ENCODE measurements at regions not wholly inside any gene's neighbourhood (a gene's known extent, or its start where the extent isn't known, plus 50 kb on each side); places are given as distances from the start of the nearest gene placed in this dataset.
A peak's percentile ranks its signal among the peaks of the same experiment; 100 is the strongest.

GRCh38 chr3:73215901-73216300 lies 154.4 kb downstream of the EBLN2 start:
- H3K27ac ChIP-seq (ENCODE audit: low read depth, low read length) = no peak overlapping the region
- H3K4me3 ChIP-seq (ENCODE audit: low read depth, low read length) = no peak overlapping the region
- WGBS (ENCODE audit: insufficient coverage) = no CpG with 5 or more reads among the region's 4 CpGs
- no peaks in the 10 kb centered on the region for H3K36me3 ChIP-seq (ENCODE audit: control insufficient read depth, insufficient read depth, low read length)
- H3K9me3 ChIP-seq (ENCODE audit: control insufficient read depth, insufficient read depth, low read length) = no peaks in the 10 kb centered on the region
- no peaks in the 10 kb centered on the region for H3K4me1 ChIP-seq (ENCODE audit: control insufficient read depth, insufficient read depth, low read length)
- H3K27me3 ChIP-seq (ENCODE audit: control insufficient read depth, insufficient read depth, low read length) = no peaks in the 10 kb centered on the region
- no peak for DNase-seq (ENCODE audit: low read depth in 4 of 6, low spot score in 6 of 6)

GRCh38 chr3:73216310-73216709 lies 154.9 kb downstream of the EBLN2 start:
- Histone ChIP-seq H3K27me3 (ENCODE audit: control insufficient read depth, insufficient read depth, low read length) (no peaks in the 10 kb centered on the region), H3K4me1 (ENCODE audit: control insufficient read depth, insufficient read depth, low read length) (no peaks in the 10 kb centered on the region), H3K27ac (ENCODE audit: low read depth, low read length) (no peak overlapping the region), H3K4me3 (ENCODE audit: low read depth, low read length) (no peak overlapping the region), H3K9me3 (ENCODE audit: control insufficient read depth, insufficient read depth, low read length) (no peaks in the 10 kb centered on the region), H3K36me3 (ENCODE audit: control insufficient read depth, insufficient read depth, low read length) (no peaks in the 10 kb centered on the region)
- DNase-seq (ENCODE audit: low read depth in 4 of 6, low spot score in 6 of 6) = no peak
- WGBS (ENCODE audit: insufficient coverage) = no CpG with 5 or more reads among the region's 1 CpG

DNA sequence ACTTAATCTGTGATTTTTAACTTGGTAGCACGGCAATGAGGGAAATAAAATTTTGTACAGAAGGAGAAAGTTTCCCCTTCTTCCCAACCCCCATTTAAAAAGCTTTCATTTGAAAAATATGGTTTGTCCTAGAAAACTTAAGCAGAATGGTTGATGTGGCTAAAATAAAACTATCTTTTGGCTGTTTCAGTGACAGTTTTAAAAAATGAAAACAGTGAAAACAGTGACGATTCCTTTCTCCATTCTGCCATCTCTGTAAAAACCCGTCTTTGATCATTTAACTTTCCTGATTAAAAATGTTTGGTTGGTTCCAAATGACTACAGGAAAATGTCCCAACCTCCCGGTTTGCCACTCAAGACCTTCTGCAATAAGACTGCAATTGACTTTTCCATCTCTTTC lies 160.7 kb downstream of the EBLN2 start:
- Histone ChIP-seq H3K9me3 (ENCODE audit: control insufficient read depth, insufficient read depth, low read length) (no peaks in the 10 kb centered on the region), H3K36me3 (ENCODE audit: control insufficient read depth, insufficient read depth, low read length) (no peaks in the 10 kb centered on the region), H3K27me3 (ENCODE audit: control insufficient read depth, insufficient read depth, low read length) (no peaks in the 10 kb centered on the region), H3K27ac (ENCODE audit: low read depth, low read length) (no peak overlapping the region), H3K4me3 (ENCODE audit: low read depth, low read length) (no peak overlapping the region), H3K4me1 (ENCODE audit: control insufficient read depth, insufficient read depth, low read length) (no peaks in the 10 kb centered on the region)
- 92% methylated on average over 1 of the region's 4 CpGs for WGBS (ENCODE audit: insufficient coverage)
- peak in 1 of 6 donors; percentile 43 for DNase-seq (ENCODE audit: low read depth in 4 of 6, low spot score in 6 of 6)

DNA sequence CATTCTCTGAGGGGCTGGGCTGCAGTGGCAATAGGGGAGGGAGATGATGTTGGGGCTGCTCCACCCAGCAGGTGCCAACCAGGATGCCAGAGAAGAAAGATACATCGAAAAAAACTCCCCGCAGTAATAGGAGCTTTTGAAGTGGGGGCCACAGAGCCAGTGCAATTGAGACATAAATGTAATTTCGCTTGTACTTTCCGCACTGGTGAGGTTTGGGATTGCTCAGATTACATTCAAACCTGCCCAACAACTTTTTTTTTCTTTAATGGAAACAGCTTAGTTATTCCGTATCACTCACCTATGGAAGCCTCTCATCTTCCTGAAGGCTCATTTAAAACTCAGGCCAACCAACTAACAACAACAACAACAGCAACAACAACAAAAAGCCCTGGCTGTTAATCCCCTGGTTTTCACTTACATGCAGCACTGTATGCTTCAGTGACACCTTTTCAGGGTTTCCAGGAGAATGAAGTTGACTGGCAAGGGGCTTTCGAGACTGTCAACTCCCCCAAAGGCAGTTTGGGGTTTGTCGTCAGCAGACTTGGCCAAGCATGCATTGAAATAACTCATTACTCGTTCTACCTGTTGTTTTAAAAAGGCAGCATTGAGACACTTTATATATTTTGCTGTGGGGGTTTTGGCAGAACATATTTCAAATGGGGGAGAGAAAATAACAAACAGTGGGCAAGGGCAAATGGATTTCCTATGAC lies 163.8 kb downstream of the EBLN2 start:
- Histone ChIP-seq H3K27me3 (ENCODE audit: control insufficient read depth, insufficient read depth, low read length) (peaks cover 2% of the 10 kb centered on the region), H3K4me3 (ENCODE audit: low read depth, low read length) (no peak overlapping the region), H3K27ac (ENCODE audit: low read depth, low read length) (no peak overlapping the region), H3K4me1 (ENCODE audit: control insufficient read depth, insufficient read depth, low read length) (no peaks in the 10 kb centered on the region), H3K9me3 (ENCODE audit: control insufficient read depth, insufficient read depth, low read length) (no peaks in the 10 kb centered on the region), H3K36me3 (ENCODE audit: control insufficient read depth, insufficient read depth, low read length) (no peaks in the 10 kb centered on the region)
- WGBS (ENCODE audit: insufficient coverage) = 68% methylated on average over 2 of the region's 8 CpGs
- no peak for DNase-seq (ENCODE audit: low read depth in 4 of 6, low spot score in 6 of 6)

- Histone ChIP-seq H3K4me3 (ENCODE audit: low read depth, low read length) (no peak overlapping the region), H3K27me3 (ENCODE audit: control insufficient read depth, insufficient read depth, low read length) (peaks cover 2% of the 10 kb centered on the region), H3K9me3 (ENCODE audit: control insufficient read depth, insufficient read depth, low read length) (no peaks in the 10 kb centered on the region), H3K4me1 (ENCODE audit: control insufficient read depth, insufficient read depth, low read length) (no peaks in the 10 kb centered on the region), H3K36me3 (ENCODE audit: control insufficient read depth, insufficient read depth, low read length) (no peaks in the 10 kb centered on the region), H3K27ac (ENCODE audit: low read depth, low read length) (no peak overlapping the region)
- DNase-seq (ENCODE audit: low read depth in 4 of 6, low spot score in 6 of 6) = peak in 1 of 6 donors; percentile 64
- WGBS (ENCODE audit: insufficient coverage) = no CpG with 5 or more reads among the region's 2 CpGs
These were observed 164.5 kb downstream of the EBLN2 start for GRCh38 chr3:73225991-73226390.

- no peak overlapping the region for H3K27ac ChIP-seq (ENCODE audit: low read depth, low read length)
- DNase-seq (ENCODE audit: low read depth in 4 of 6, low spot score in 6 of 6) = peak in 1 of 6 donors; percentile 44
- 60% methylated on average over 1 of the region's 5 CpGs for WGBS (ENCODE audit: insufficient coverage)
- no peaks in the 10 kb centered on the region for H3K9me3 ChIP-seq (ENCODE audit: control insufficient read depth, insufficient read depth, low read length)
- peaks cover 2% of the 10 kb centered on the region for H3K27me3 ChIP-seq (ENCODE audit: control insufficient read depth, insufficient read depth, low read length)
- H3K36me3 ChIP-seq (ENCODE audit: control insufficient read depth, insufficient read depth, low read length) = no peaks in the 10 kb centered on the region
- H3K4me1 ChIP-seq (ENCODE audit: control insufficient read depth, insufficient read depth, low read length) = no peaks in the 10 kb centered on the region
- H3K4me3 ChIP-seq (ENCODE audit: low read depth, low read length) = no peak overlapping the region
These were observed 166.5 kb downstream of the EBLN2 start for GRCh38 chr3:73228000-73228399.

- Histone ChIP-seq H3K27ac (ENCODE audit: low read depth, low read length) (no peak overlapping the region), H3K9me3 (ENCODE audit: control insufficient read depth, insufficient read depth, low read length) (no peaks in the 10 kb centered on the region), H3K4me1 (ENCODE audit: control insufficient read depth, insufficient read depth, low read length) (no peaks in the 10 kb centered on the region), H3K27me3 (ENCODE audit: control insufficient read depth, insufficient read depth, low read length) (peaks cover 2% of the 10 kb centered on the region), H3K4me3 (ENCODE audit: low read depth, low read length) (no peak overlapping the region), H3K36me3 (ENCODE audit: control insufficient read depth, insufficient read depth, low read length) (no peaks in the 10 kb centered on the region)
- DNase-seq (ENCODE audit: low read depth in 4 of 6, low spot score in 6 of 6) = peak in 1 of 6 donors; percentile 59
- WGBS (ENCODE audit: insufficient coverage) = 68% methylated on average over 3 of the region's 5 CpGs
These were observed 167.0 kb downstream of the EBLN2 start for GRCh38 chr3:73228437-73228836.

DNA sequence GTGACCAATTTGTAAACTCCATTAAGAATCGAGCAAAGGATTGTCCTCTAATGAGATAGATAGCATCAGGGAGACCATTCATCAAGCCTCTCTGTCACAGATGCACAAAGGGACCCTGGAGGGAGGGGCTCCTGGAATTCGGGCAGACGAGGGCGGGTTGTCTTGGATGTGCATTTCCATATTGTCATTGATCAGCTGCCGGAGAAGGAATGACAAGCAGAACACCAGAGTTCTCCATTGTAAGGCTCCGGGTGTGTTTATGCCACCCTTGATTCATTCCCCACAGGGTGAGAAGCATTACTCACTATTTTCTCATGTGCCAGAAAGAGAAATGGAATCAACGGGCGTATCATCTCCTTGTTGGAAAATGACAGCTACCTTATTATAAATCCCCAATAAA lies 167.5 kb downstream of the EBLN2 start:
- 28% methylated on average over 6 of the region's 8 CpGs for WGBS (ENCODE audit: insufficient coverage)
- peak in 1 of 6 donors; percentile 51 for DNase-seq (ENCODE audit: low read depth in 4 of 6, low spot score in 6 of 6)
- Histone ChIP-seq H3K4me3 (ENCODE audit: low read depth, low read length) (no peak overlapping the region), H3K36me3 (ENCODE audit: control insufficient read depth, insufficient read depth, low read length) (no peaks in the 10 kb centered on the region), H3K27me3 (ENCODE audit: control insufficient read depth, insufficient read depth, low read length) (peaks cover 2% of the 10 kb centered on the region), H3K27ac (ENCODE audit: low read depth, low read length) (no peak overlapping the region), H3K4me1 (ENCODE audit: control insufficient read depth, insufficient read depth, low read length) (no peaks in the 10 kb centered on the region), H3K9me3 (ENCODE audit: control insufficient read depth, insufficient read depth, low read length) (no peaks in the 10 kb centered on the region)

DNA sequence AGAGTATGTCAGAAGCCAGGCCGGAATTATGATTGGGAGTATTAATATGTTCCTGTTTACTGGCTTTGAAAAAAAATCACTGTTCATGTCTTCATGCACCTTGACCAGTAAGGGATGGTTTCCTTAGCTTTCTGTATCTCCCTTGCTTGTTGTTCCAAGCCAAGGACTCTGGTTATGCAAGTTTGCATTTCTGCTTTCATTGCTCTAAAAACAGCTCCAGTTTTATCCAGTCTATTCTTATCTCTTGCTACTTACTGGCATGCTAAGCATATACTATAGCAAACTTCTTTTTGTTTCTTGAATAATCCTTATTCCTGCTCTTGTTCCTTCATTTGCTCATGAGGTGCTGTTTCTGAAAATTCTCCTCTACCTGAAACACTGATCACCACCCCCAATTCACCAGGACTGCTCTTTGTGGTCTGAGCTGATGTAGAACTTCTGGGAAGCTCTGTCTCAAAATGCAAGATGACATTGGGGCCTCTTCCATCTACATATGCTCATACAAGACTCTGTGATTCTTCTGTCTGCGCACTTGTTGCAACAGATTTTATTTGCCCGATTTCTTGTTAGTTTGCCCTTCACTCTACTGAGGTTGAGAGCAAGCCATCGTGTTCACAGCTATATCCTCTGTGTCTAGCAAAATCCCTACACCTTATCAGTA lies 173.0 kb downstream of the EBLN2 start:
- WGBS (ENCODE audit: insufficient coverage) = 100% methylated on average over 1 of the region's 4 CpGs
- Histone ChIP-seq H3K9me3 (ENCODE audit: control insufficient read depth, insufficient read depth, low read length) (no peaks in the 10 kb centered on the region), H3K27ac (ENCODE audit: low read depth, low read length) (no peak overlapping the region), H3K36me3 (ENCODE audit: control insufficient read depth, insufficient read depth, low read length) (no peaks in the 10 kb centered on the region), H3K4me3 (ENCODE audit: low read depth, low read length) (no peak overlapping the region), H3K4me1 (ENCODE audit: control insufficient read depth, insufficient read depth, low read length) (no peaks in the 10 kb centered on the region), H3K27me3 (ENCODE audit: control insufficient read depth, insufficient read depth, low read length) (no peaks in the 10 kb centered on the region)
- DNase-seq (ENCODE audit: low read depth in 4 of 6, low spot score in 6 of 6) = no peak

- 70% methylated on average over 3 of the region's 7 CpGs for WGBS (ENCODE audit: insufficient coverage)
- no peak for DNase-seq (ENCODE audit: low read depth in 4 of 6, low spot score in 6 of 6)
- Histone ChIP-seq H3K27me3 (ENCODE audit: control insufficient read depth, insufficient read depth, low read length) (no peaks in the 10 kb centered on the region), H3K27ac (ENCODE audit: low read depth, low read length) (no peak overlapping the region), H3K4me1 (ENCODE audit: control insufficient read depth, insufficient read depth, low read length) (no peaks in the 10 kb centered on the region), H3K9me3 (ENCODE audit: control insufficient read depth, insufficient read depth, low read length) (no peaks in the 10 kb centered on the region), H3K36me3 (ENCODE audit: control insufficient read depth, insufficient read depth, low read length) (no peaks in the 10 kb centered on the region), H3K4me3 (ENCODE audit: low read depth, low read length) (no peak overlapping the region)
These were observed 174.3 kb downstream of the EBLN2 start for GRCh38 chr3:73235768-73236167.

All from spinal cord (tissue), 9 donors.